ENCODE measurements at regions not wholly inside any gene's neighbourhood (a gene's known extent, or its start where the extent isn't known, plus 50 kb on each side); places are given as distances from the start of the nearest gene placed in this dataset.

- DNase-seq: no peak
Observed at GRCh38 chr9:85249313-85249621, 492.5 kb downstream of the AGTPBP1 start.

- DNase-seq: no peak
Observed at GRCh38 chr9:85248514-85249312, 493.0 kb downstream of the AGTPBP1 start.

- DNase-seq: no peak
Observed at GRCh38 chr9:85246541-85246940, 495.2 kb downstream of the AGTPBP1 start.

- DNase-seq: no peak
Observed at GRCh38 chr9:85244856-85245255, 496.9 kb downstream of the AGTPBP1 start.

GRCh38 chr9:85243977-85244376 lies 497.8 kb downstream of the AGTPBP1 start:
- DNase-seq: no peak

GRCh38 chr9:85237478-85237877 lies 504.3 kb downstream of the AGTPBP1 start:
- no peak for DNase-seq

- no peak for DNase-seq
Observed at GRCh38 chr9:85230081-85230480, 511.7 kb downstream of the AGTPBP1 start.

- DNase-seq: no peak
Observed at GRCh38 chr9:85228111-85228855, 513.5 kb downstream of the AGTPBP1 start.

GRCh38 chr9:85225180-85225579 lies 516.6 kb downstream of the AGTPBP1 start:
- no peak for DNase-seq

- DNase-seq: no peak
Observed at GRCh38 chr9:85224729-85225128, 517.0 kb downstream of the AGTPBP1 start.

- DNase-seq: no peak
Observed at GRCh38 chr9:85224301-85224700, 517.5 kb downstream of the AGTPBP1 start.

GRCh38 chr9:85223506-85224125 lies 518.1 kb downstream of the AGTPBP1 start:
- no peak for DNase-seq

- DNase-seq: no peak
Observed at GRCh38 chr9:85216601-85217000, 525.2 kb downstream of the AGTPBP1 start.

- DNase-seq: no peak
Observed at GRCh38 chr9:85215961-85216360, 525.8 kb downstream of the AGTPBP1 start.

GRCh38 chr9:85215416-85215815 lies 526.3 kb downstream of the AGTPBP1 start:
- DNase-seq: no peak

GRCh38 chr9:85213650-85214607 lies 527.8 kb downstream of the AGTPBP1 start:
- DNase-seq: no peak

- DNase-seq: no peak
Observed at GRCh38 chr9:85212887-85213286, 528.9 kb downstream of the AGTPBP1 start.

- DNase-seq: no peak
Observed at GRCh38 chr9:85212209-85212608, 529.5 kb downstream of the AGTPBP1 start.

GRCh38 chr9:85208666-85209065 lies 533.1 kb downstream of the AGTPBP1 start:
- DNase-seq: no peak

- DNase-seq: no peak
Observed at GRCh38 chr9:85204176-85204575, 534.6 kb downstream of the NTRK2 start.

- no peak for DNase-seq
Observed at GRCh38 chr9:85202596-85202995, 533.1 kb downstream of the NTRK2 start.

GRCh38 chr9:85200726-85201404 lies 531.3 kb downstream of the NTRK2 start:
- DNase-seq: no peak
